GDM1 (cell line): ENCODE measurements at regions not wholly inside any gene's neighbourhood (a gene's known extent, or its start where the extent isn't known, plus 50 kb on each side); places are given as distances from the start of the nearest gene placed in this dataset.
"Not testable (repeated sequence)": the region's sequence is repeated elsewhere in the genome, so short reads cannot be mapped to it uniquely, and the experiment has no call there.

Experiments used
- DNase-seq: peaks from one replicate; lab custom pipeline; 2025; lab: John Stamatoyannopoulos, UW

- DNase-seq = no peak
These were observed 322.6 kb downstream of the MEX3B start for GRCh38 chr15:81723113-81723651.

GRCh38 chr15:81716468-81716867 lies 329.4 kb downstream of the MEX3B start:
- DNase-seq = not testable (repeated sequence)

- DNase-seq = no peak
These were observed 335.5 kb downstream of the MEX3B start for GRCh38 chr15:81710328-81710727.

- DNase-seq = not testable (repeated sequence)
These were observed 332.9 kb upstream of the TMC3 start for GRCh38 chr15:81706816-81707346.

- DNase-seq = not testable (repeated sequence)
These were observed 331.7 kb upstream of the TMC3 start for GRCh38 chr15:81705727-81706126.

- no peak for DNase-seq
These were observed 312.0 kb upstream of the TMC3 start for GRCh38 chr15:81686021-81686420.

- no peak for DNase-seq
These were observed 311.2 kb upstream of the TMC3 start for GRCh38 chr15:81685237-81685636.

- DNase-seq = no peak
These were observed 306.8 kb upstream of the TMC3 start for GRCh38 chr15:81680829-81681228.

GRCh38 chr15:81666839-81667238 lies 292.8 kb upstream of the TMC3 start:
- DNase-seq = no peak

GRCh38 chr15:81660976-81661375 lies 287.0 kb upstream of the TMC3 start:
- no peak for DNase-seq

- DNase-seq = no peak
These were observed 279.2 kb upstream of the TMC3 start for GRCh38 chr15:81653259-81653658.

GRCh38 chr15:81645470-81645869 lies 271.5 kb upstream of the TMC3 start:
- DNase-seq = no peak

GRCh38 chr15:81643771-81644170 lies 269.8 kb upstream of the TMC3 start:
- no peak for DNase-seq

- DNase-seq = no peak
These were observed 268.5 kb upstream of the TMC3 start for GRCh38 chr15:81642451-81642990.

GRCh38 chr15:81636064-81636463 lies 262.1 kb upstream of the TMC3 start:
- not testable (repeated sequence) for DNase-seq

GRCh38 chr15:81633889-81634288 lies 259.9 kb upstream of the TMC3 start:
- no peak for DNase-seq

- DNase-seq = no peak
These were observed 251.9 kb upstream of the TMC3 start for GRCh38 chr15:81625896-81626295.

- DNase-seq = no peak
These were observed 245.0 kb upstream of the TMC3 start for GRCh38 chr15:81619002-81619401.

- no peak for DNase-seq
These were observed 238.6 kb upstream of the TMC3 start for GRCh38 chr15:81612631-81613030.

GRCh38 chr15:81611679-81612078 lies 237.7 kb upstream of the TMC3 start:
- no peak for DNase-seq

- DNase-seq = no peak
These were observed 234.4 kb upstream of the TMC3 start for GRCh38 chr15:81608309-81608829.

GRCh38 chr15:81604713-81605112 lies 230.7 kb upstream of the TMC3 start:
- DNase-seq = no peak

- DNase-seq = no peak
These were observed 222.3 kb upstream of the TMC3 start for GRCh38 chr15:81596159-81596865.
